Peyer's patch (tissue), 4 donors: ENCODE measurements at regions not wholly inside any gene's neighbourhood (a gene's known extent, or its start where the extent isn't known, plus 50 kb on each side); places are given as distances from the start of the nearest gene placed in this dataset.

Experiments
- POLR2A ChIP-seq, 2 donors: fragments of 450-650 bp; IDR thresholded peaks; one replicate each; pipeline ENCODE4 v1.5.1; 2017; ENCODE audit warnings: antibody characterized with exemption in 2 of 2, mild to moderate bottlenecking in 2 of 2, moderate library complexity in 2 of 2
- TF ChIP-seq, protein P1 (sequence below), 6 experiments: fragments of 450-650 bp in 4 of 6; fragments of 200-600 bp in 2 of 6; sonication (generic) in 1 of 6; IDR thresholded peaks; one replicate each; pipeline ENCODE4 v1.5.1; 2017 to 2019; ENCODE audit warnings: antibody characterized with exemption in 6 of 6, mild to moderate bottlenecking in 3 of 6, moderate library complexity in 1 of 6

DNA sequence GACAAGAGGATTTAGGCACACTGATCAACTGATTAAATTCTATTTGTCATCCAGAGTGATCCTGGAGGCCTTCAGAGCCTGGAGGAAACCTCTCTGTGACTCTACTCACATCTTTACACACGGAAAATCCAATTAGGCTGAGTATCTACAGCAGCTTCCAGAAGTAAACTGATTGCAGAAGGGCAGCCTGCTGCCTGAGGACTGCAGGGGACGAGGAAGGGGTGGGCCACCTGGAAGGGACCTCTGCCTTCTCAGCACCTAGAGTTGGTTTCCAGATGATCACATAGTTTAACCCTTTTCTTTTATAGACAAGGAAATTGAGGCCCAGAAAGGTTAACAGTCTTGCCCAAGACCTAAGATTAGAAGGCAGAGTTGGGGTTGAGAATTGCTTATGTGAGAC is 206.1 kb downstream of the DAD1 start:
- TF ChIP-seq POLR2A (IDR thresholded peaks at IDR 0.05) = no peak
- TF ChIP-seq, protein P1, sequence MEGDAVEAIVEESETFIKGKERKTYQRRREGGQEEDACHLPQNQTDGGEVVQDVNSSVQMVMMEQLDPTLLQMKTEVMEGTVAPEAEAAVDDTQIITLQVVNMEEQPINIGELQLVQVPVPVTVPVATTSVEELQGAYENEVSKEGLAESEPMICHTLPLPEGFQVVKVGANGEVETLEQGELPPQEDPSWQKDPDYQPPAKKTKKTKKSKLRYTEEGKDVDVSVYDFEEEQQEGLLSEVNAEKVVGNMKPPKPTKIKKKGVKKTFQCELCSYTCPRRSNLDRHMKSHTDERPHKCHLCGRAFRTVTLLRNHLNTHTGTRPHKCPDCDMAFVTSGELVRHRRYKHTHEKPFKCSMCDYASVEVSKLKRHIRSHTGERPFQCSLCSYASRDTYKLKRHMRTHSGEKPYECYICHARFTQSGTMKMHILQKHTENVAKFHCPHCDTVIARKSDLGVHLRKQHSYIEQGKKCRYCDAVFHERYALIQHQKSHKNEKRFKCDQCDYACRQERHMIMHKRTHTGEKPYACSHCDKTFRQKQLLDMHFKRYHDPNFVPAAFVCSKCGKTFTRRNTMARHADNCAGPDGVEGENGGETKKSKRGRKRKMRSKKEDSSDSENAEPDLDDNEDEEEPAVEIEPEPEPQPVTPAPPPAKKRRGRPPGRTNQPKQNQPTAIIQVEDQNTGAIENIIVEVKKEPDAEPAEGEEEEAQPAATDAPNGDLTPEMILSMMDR (IDR thresholded peaks at IDR 0.05) = no peak
